ENCODE measurements at regions not wholly inside any gene's neighbourhood (a gene's known extent, or its start where the extent isn't known, plus 50 kb on each side); places are given as distances from the start of the nearest gene placed in this dataset.

- no peaks in the 10 kb centered on the region for H3K9me3 ChIP-seq (ENCODE audit: low read depth)
- H3K27ac ChIP-seq: no peak overlapping the region
- H3K4me1 ChIP-seq (ENCODE audit: low read depth): no peaks in the 10 kb centered on the region
- TF ChIP-seq CTCF (IDR thresholded peaks at IDR 0.05; ENCODE audit: low read depth, low read length): no peak
- H3K4me3 ChIP-seq: no peak overlapping the region
- H3K36me3 ChIP-seq: no peaks in the 10 kb centered on the region
- H3K27me3 ChIP-seq: no peaks in the 10 kb centered on the region
- DNase-seq (ENCODE audit: low read depth in 1 of 2, low spot score in 1 of 2): no peak
Observed at GRCh38 chr1:185401019-185401418, 84.0 kb upstream of the IVNS1ABP start.

- no peaks in the 10 kb centered on the region for H3K27me3 ChIP-seq
- no peaks in the 10 kb centered on the region for H3K9me3 ChIP-seq (ENCODE audit: low read depth)
- no peak overlapping the region for H3K4me3 ChIP-seq
- H3K4me1 ChIP-seq (ENCODE audit: low read depth): no peaks in the 10 kb centered on the region
- no peaks in the 10 kb centered on the region for H3K36me3 ChIP-seq
- peak in 1 of 2 donors; percentile 21 for DNase-seq (ENCODE audit: low read depth in 1 of 2, low spot score in 1 of 2)
- no peak for TF ChIP-seq CTCF (IDR thresholded peaks at IDR 0.05; ENCODE audit: low read depth, low read length)
- no peak overlapping the region for H3K27ac ChIP-seq
Observed at GRCh38 chr1:185400052-185400451, 83.0 kb upstream of the IVNS1ABP start.

GRCh38 chr1:185398599-185398998, 81.6 kb upstream of the IVNS1ABP start:
- no peak overlapping the region for H3K27ac ChIP-seq
- no peaks in the 10 kb centered on the region for H3K27me3 ChIP-seq
- H3K4me1 ChIP-seq (ENCODE audit: low read depth): no peaks in the 10 kb centered on the region
- H3K36me3 ChIP-seq: no peaks in the 10 kb centered on the region
- no peak overlapping the region for H3K4me3 ChIP-seq
- no peak for DNase-seq (ENCODE audit: low read depth in 1 of 2, low spot score in 1 of 2)
- no peak for TF ChIP-seq CTCF (IDR thresholded peaks at IDR 0.05; ENCODE audit: low read depth, low read length)
- no peaks in the 10 kb centered on the region for H3K9me3 ChIP-seq (ENCODE audit: low read depth)

GRCh38 chr1:185398022-185398421, 81.0 kb upstream of the IVNS1ABP start:
- H3K4me3 ChIP-seq: no peak overlapping the region
- H3K9me3 ChIP-seq (ENCODE audit: low read depth): no peaks in the 10 kb centered on the region
- no peaks in the 10 kb centered on the region for H3K4me1 ChIP-seq (ENCODE audit: low read depth)
- no peaks in the 10 kb centered on the region for H3K36me3 ChIP-seq
- H3K27me3 ChIP-seq: no peaks in the 10 kb centered on the region
- no peak overlapping the region for H3K27ac ChIP-seq
- no peak for DNase-seq (ENCODE audit: low read depth in 1 of 2, low spot score in 1 of 2)
- no peak for TF ChIP-seq CTCF (IDR thresholded peaks at IDR 0.05; ENCODE audit: low read depth, low read length)

- H3K36me3 ChIP-seq: no peaks in the 10 kb centered on the region
- H3K27ac ChIP-seq: no peak overlapping the region
- no peaks in the 10 kb centered on the region for H3K27me3 ChIP-seq
- no peak for TF ChIP-seq CTCF (IDR thresholded peaks at IDR 0.05; ENCODE audit: low read depth, low read length)
- no peak overlapping the region for H3K4me3 ChIP-seq
- DNase-seq (ENCODE audit: low read depth in 1 of 2, low spot score in 1 of 2): no peak
- H3K9me3 ChIP-seq (ENCODE audit: low read depth): no peaks in the 10 kb centered on the region
- no peaks in the 10 kb centered on the region for H3K4me1 ChIP-seq (ENCODE audit: low read depth)
Observed at GRCh38 chr1:185397183-185397582, 80.1 kb upstream of the IVNS1ABP start.

- Histone ChIP-seq H3K4me1 (ENCODE audit: low read depth) (no peaks in the 10 kb centered on the region), H3K4me3 (no peak overlapping the region), H3K36me3 (no peaks in the 10 kb centered on the region), H3K9me3 (ENCODE audit: low read depth) (no peaks in the 10 kb centered on the region), H3K27me3 (no peaks in the 10 kb centered on the region), H3K27ac (no peak overlapping the region)
- TF ChIP-seq CTCF (IDR thresholded peaks at IDR 0.05; ENCODE audit: low read depth, low read length): no peak
- DNase-seq (ENCODE audit: low read depth in 1 of 2, low spot score in 1 of 2): no peak
Observed at GRCh38 chr1:185396126-185396525, 79.1 kb upstream of the IVNS1ABP start.
